Prostate gland (tissue), 2 donors: ENCODE measurements at regions not wholly inside any gene's neighbourhood (a gene's known extent, or its start where the extent isn't known, plus 50 kb on each side); places are given as distances from the start of the nearest gene placed in this dataset.

Experiments
- DNase-seq: peaks from one replicate; pipeline ENCODE4 v3.0.0-alpha.2; 2019; ENCODE audit warnings: low spot score
- H3K27ac ChIP-seq, 2 donors: fragments of 200-600 bp; sonication (generic); 2 replicates each; pipeline ENCODE4 v1.5.1; 2017 to 2019
- H3K27me3 ChIP-seq: fragments of 200-600 bp; sonication (generic); replicated peaks from 2 replicates; pipeline ENCODE4 v1.5.1; 2019; ENCODE audit not compliant: insufficient read depth
- H3K36me3 ChIP-seq, 2 donors: fragments of 200-600 bp; sonication (generic); 1 replicate in 1 of 2; 2 replicates in 1 of 2; pipeline versions ENCODE4 v1.5.1 to v1.8.1; 2017 to 2019
- H3K4me1 ChIP-seq: fragments of 200-600 bp; sonication (generic); replicated peaks from 2 replicates; pipeline ENCODE4 v1.5.1; 2019
- H3K4me3 ChIP-seq, 2 donors: fragments of 200-600 bp; sonication (generic); 2 replicates each; pipeline ENCODE4 v1.5.1; 2017 to 2019
- H3K9me3 ChIP-seq: fragments of 200-600 bp; sonication (generic); 2 replicates; pipeline ENCODE4 v1.5.1; 2017
- POLR2A ChIP-seq: fragments of 450-650 bp; IDR thresholded peaks from one replicate; pipeline ENCODE4 v1.6.1; 2016; ENCODE audit warnings: antibody characterized with exemption, mild to moderate bottlenecking
- POLR2AphosphoS5 ChIP-seq: sonication (generic); formaldehyde crosslinking; IDR thresholded peaks from one replicate; pipeline ENCODE4 v1.6.1; 2017; ENCODE audit warnings: antibody characterized with exemption
- WGBS: methylation state at CpG from one replicate; pipeline ENCODE4 v1.1.5; 2018; 5-methylcytosine and 5-hydroxymethylcytosine counted together
- intact Hi-C: fragments of 100-400 bp; cut with DNase I; formaldehyde crosslinking; loops from one replicate; pipeline ENCODE4 v1.14.2; 2022
- TF ChIP-seq, protein P1 (sequence below), 4 experiments: fragments of 200-600 bp in 2 of 4; fragments of 450-650 bp in 2 of 4; sonication (generic) in 2 of 4; IDR thresholded peaks; 1 replicate in 3 of 4; 2 replicates in 1 of 4; pipeline ENCODE4 v1.5.1; 2016 to 2019; ENCODE audit warnings: antibody characterized with exemption in 4 of 4, mild to moderate bottlenecking in 2 of 4, moderate library complexity in 2 of 4

DNA sequence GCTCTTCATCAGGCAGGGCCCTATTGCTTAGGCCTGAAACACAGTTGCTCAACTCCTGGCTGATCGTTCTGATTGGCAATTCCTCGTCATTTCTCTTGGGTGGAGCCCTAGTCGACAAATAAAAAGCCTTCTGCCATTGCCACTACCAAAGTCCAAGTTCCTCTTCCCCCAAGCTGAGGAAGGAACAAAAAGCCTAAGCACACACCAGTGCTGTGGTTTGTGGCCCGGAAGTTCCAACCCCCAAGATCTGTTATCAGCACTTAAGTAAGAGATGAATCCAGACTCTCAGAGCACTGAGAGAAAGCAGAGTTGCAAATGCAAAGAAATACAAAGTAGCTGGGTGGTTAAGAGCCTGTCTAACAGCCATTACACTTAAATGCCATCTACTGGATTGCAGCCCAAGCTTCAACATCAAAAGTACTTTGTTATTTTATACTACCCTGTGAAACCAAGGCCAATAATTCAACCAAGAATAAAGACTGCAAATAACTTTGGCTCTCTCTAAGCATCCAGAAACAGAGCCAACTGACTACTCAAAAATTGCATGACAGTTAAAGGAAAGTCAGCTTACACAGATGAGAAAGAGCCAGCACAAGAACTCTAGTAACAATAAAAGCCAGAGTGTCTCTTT is 1024.0 kb downstream of the GRIK2 start:
- 52% methylated on average over 4 of the region's 4 CpGs for WGBS
- no peak for DNase-seq
- Histone ChIP-seq H3K27ac (no peak overlapping the region), H3K4me1 (no peaks in the 10 kb centered on the region), H3K4me3 (no peak overlapping the region), H3K9me3 (no peaks in the 10 kb centered on the region), H3K36me3 (no peaks in the 10 kb centered on the region), H3K27me3 (no peaks in the 10 kb centered on the region)
- TF ChIP-seq POLR2A (no peak), POLR2AphosphoS5 (peak; percentile 9)
- TF ChIP-seq, protein P1, sequence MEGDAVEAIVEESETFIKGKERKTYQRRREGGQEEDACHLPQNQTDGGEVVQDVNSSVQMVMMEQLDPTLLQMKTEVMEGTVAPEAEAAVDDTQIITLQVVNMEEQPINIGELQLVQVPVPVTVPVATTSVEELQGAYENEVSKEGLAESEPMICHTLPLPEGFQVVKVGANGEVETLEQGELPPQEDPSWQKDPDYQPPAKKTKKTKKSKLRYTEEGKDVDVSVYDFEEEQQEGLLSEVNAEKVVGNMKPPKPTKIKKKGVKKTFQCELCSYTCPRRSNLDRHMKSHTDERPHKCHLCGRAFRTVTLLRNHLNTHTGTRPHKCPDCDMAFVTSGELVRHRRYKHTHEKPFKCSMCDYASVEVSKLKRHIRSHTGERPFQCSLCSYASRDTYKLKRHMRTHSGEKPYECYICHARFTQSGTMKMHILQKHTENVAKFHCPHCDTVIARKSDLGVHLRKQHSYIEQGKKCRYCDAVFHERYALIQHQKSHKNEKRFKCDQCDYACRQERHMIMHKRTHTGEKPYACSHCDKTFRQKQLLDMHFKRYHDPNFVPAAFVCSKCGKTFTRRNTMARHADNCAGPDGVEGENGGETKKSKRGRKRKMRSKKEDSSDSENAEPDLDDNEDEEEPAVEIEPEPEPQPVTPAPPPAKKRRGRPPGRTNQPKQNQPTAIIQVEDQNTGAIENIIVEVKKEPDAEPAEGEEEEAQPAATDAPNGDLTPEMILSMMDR (IDR thresholded peaks at IDR 0.05): no peak
- intact Hi-C loops: no loop called here

- H3K4me3 ChIP-seq: no peak overlapping the region
- no peaks in the 10 kb centered on the region for H3K27me3 ChIP-seq
- no peak for DNase-seq
- WGBS: 91% methylated on average over 1 of the region's 1 CpG
- intact Hi-C loops: no loop called here
- no peaks in the 10 kb centered on the region for H3K4me1 ChIP-seq
- H3K36me3 ChIP-seq: no peaks in the 10 kb centered on the region
- H3K9me3 ChIP-seq: no peaks in the 10 kb centered on the region
- no peak for TF ChIP-seq POLR2AphosphoS5
- TF ChIP-seq, protein P1 (IDR thresholded peaks at IDR 0.05): no peak
- no peak for TF ChIP-seq POLR2A
- H3K27ac ChIP-seq: no peak overlapping the region
Observed at GRCh38 chr6:102415891-102416290, 1022.4 kb downstream of the GRIK2 start.

DNA sequence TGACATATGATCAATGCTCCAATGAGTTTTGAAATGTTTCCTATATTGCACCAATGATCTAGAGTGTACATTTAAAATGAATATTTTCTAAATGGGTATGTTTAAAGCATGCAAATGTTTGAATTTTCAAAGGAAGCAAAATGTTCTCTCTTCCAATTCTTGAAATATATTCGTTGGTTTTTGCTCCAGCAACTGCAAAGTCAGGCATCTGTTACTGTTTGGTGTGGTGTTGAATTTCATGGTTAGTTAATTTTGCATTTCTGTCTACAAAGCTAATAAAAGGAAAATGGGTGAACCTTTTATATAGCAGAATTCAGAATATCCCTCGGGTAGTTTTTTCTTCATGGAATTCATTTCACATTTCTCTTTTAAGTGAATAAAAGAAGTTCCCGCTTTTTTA is 1018.3 kb downstream of the GRIK2 start:
- DNase-seq: no peak
- WGBS: 71% methylated on average over 3 of the region's 3 CpGs
- H3K9me3 ChIP-seq: no peaks in the 10 kb centered on the region
- H3K36me3 ChIP-seq: no peaks in the 10 kb centered on the region
- H3K4me1 ChIP-seq: no peaks in the 10 kb centered on the region
- TF ChIP-seq, protein P1 (IDR thresholded peaks at IDR 0.05): no peak
- TF ChIP-seq POLR2A (no peak), POLR2AphosphoS5 (no peak)
- no peak overlapping the region for H3K27ac ChIP-seq
- no peaks in the 10 kb centered on the region for H3K27me3 ChIP-seq
- no peak overlapping the region for H3K4me3 ChIP-seq
- intact Hi-C loops: no loop called here

GRCh38 chr6:102407886-102408741 is 1014.6 kb downstream of the GRIK2 start:
- Histone ChIP-seq H3K4me1 (no peaks in the 10 kb centered on the region), H3K27ac (no peak overlapping the region), H3K27me3 (no peaks in the 10 kb centered on the region), H3K4me3 (no peak overlapping the region), H3K36me3 (no peaks in the 10 kb centered on the region), H3K9me3 (no peaks in the 10 kb centered on the region)
- no peak for DNase-seq
- intact Hi-C loops: no loop called here
- no peak for TF ChIP-seq POLR2A
- WGBS: 70% methylated on average over 4 of the region's 4 CpGs

DNA sequence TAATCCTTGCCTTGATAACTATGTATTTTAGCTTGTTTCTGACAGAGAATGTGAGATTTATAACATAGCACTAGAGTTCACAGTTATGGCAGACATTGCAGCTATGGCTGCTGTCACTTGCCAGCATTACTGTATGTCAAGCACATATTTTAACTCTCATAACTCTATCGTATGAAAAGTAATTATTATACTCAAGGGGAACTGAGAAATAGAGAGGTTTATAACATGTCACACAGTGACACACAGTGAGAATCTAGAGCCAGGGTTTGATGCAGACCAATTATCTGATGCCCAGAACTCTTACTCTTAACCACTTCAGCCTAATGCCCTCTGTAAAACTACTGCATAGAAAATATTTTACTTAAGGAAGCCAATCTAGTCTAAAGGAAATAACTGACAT is 1012.4 kb downstream of the GRIK2 start:
- Histone ChIP-seq H3K4me3 (no peak overlapping the region), H3K36me3 (no peaks in the 10 kb centered on the region), H3K4me1 (no peaks in the 10 kb centered on the region), H3K9me3 (no peaks in the 10 kb centered on the region), H3K27ac (no peak overlapping the region), H3K27me3 (no peaks in the 10 kb centered on the region)
- 54% methylated on average over 1 of the region's 1 CpG for WGBS
- intact Hi-C loops: no loop called here
- DNase-seq: no peak
- no peak for TF ChIP-seq POLR2A
- TF ChIP-seq, protein P1 (IDR thresholded peaks at IDR 0.05): no peak
- no peak for TF ChIP-seq POLR2AphosphoS5
